H54 (cell line): ENCODE measurements at regions not wholly inside any gene's neighbourhood (a gene's known extent, or its start where the extent isn't known, plus 50 kb on each side); places are given as distances from the start of the nearest gene placed in this dataset.

ENCODE experiments used
- DNase-seq: peaks from one replicate; pipeline ENCODE4 v3.0.0; 2011; ENCODE audit warnings: low spot score, mixed read lengths; ENCODE audit not compliant: insufficient read length
- FAIRE-seq: peaks from 3 replicates; lab custom pipeline; 2011; peaks lifted over from hg19 to GRCh38; lab: Jason Lieb, UNC
- POLR2A ChIP-seq: IDR thresholded peaks from 2 replicates; pipeline ENCODE4 v1.6.1; 2011; ENCODE audit warnings: low read depth, mild to moderate bottlenecking, low read length

DNA sequence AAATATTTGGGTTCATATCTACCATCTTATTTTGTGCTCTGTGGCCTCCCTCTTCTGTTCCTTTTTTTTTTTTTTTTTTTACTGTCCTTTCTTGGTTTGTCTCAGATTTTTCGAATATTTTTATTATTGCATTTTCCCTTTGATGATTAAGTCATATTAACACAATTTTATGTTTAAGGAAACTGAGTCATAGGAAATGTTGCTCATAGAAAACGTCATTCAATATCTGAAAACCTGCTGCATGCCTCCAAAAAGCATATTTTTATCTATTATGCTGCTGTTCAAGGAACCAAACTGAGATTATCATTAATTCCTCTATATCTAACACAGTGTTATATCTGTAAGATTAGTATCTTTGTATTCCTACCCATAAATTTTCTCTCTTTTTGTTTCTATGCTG, 614.3 kb upstream of the SLC8A1 start:
- no peak for FAIRE-seq
- no peak for DNase-seq
- no peak for TF ChIP-seq POLR2A

- DNase-seq (no peak), FAIRE-seq (no peak)
- TF ChIP-seq POLR2A, result no peak
Measured at GRCh38 chr2:41068740-41069139, 616.9 kb upstream of the SLC8A1 start.

GRCh38 chr2:41078341-41078740, 626.5 kb upstream of the SLC8A1 start:
- TF ChIP-seq POLR2A, result no peak
- FAIRE-seq, result no peak
- no peak for DNase-seq

GRCh38 chr2:41079011-41079410, 627.1 kb upstream of the SLC8A1 start:
- no peak for DNase-seq
- no peak for FAIRE-seq
- TF ChIP-seq POLR2A, result no peak

DNA sequence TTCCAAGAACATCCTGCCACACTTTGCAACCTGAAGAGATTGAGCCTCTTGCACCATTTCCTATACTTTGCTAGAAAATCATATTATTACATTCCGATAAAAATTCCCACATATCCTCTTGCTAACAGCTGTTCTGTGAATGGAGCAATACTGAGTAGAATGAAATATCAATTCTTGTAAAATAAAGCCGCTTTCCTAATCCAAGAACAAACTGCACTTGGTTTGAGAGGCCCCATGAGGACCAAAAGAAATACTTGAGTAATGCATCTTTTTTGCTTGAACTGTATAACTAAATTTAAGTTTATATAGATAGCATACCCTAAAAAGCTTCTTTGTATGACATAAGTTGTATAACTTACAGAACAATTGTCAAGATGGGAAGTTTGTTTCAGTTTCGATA, 632.4 kb upstream of the SLC8A1 start:
- no peak for TF ChIP-seq POLR2A
- DNase-seq (no peak), FAIRE-seq (no peak)

GRCh38 chr2:41087946-41088345, 636.1 kb upstream of the SLC8A1 start:
- no peak for FAIRE-seq
- no peak for TF ChIP-seq POLR2A
- DNase-seq, result no peak

- FAIRE-seq (no peak), DNase-seq (no peak)
- TF ChIP-seq POLR2A, result no peak
Measured at GRCh38 chr2:41101281-41101680, 649.4 kb upstream of the SLC8A1 start.

DNA sequence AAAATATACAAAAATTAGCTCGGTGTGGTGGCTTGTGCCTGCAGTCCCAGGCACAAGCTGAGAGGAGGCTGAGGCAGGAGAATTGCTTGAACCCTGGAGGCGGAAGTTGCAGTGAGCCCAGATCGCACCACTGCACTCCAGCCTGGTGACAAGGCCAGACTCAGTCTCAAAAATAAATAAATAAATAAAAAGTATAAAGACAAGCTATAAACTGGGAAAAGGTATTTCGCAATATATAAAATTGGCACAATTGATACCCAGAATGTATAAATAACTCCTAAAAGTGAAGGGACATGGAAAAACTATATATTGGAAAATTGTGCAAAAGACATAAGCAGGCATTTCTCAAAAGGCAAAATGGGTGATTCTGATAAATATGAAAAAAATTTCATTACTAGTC, 657.9 kb upstream of the SLC8A1 start:
- no peak for FAIRE-seq
- TF ChIP-seq POLR2A, result no peak
- no peak for DNase-seq

GRCh38 chr2:41111836-41112627, 660.1 kb upstream of the SLC8A1 start:
- no peak for DNase-seq
- FAIRE-seq, result no peak
- no peak for TF ChIP-seq POLR2A

DNA sequence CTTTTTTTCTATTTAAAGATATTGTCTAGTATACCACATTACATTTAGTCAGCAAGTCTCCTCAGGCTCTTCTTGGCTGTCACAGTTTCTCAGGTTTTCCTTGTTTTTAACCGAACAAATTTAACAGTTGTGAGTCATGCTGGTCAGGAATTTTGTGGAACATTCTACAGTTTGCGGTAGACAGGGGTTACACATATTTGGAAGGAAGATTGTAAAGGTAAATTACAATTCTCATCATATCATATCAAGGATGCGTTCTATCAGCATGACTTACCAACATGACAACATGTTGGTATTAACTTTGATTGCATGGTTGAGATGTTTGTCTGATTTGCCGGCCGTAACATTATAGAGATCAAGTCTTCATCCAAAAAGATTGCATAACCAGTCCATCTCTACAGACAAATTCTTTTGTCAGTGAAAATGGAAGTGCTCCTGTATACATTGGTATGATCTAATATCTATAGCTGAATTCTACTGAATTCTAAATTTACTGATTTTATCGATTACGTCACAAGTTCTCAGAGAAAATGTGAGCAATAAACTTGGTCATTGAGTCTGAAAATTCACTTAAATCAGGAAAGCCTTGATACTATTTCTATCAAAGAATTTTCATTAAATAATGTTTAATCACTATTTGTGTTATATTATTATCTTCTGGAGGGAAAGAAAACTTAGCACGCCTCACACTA, 664.4 kb upstream of the SLC8A1 start:
- no peak for FAIRE-seq
- TF ChIP-seq POLR2A, result no peak

DNA sequence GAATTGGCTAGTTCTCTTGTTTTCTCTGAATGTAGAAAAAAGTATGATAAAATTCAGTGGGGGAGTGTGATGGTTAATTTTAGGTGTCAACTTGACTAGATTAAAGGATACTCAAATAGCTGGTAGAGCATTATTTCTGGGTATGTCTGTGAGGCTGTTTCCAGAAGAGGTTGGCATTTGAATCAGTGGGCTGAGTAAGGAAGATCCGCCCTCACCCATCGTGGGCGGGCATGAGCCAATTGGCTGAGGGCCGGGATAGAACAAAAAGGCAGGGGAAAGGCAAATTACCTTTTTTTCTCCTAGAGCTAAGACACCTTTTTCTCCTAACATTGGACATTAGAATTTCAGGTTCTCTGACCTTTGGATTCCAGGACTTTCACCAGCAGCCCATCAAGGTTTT, 667.6 kb upstream of the SLC8A1 start:
- DNase-seq (no peak), FAIRE-seq (no peak)
- no peak for TF ChIP-seq POLR2A

More for the DNA sequence above, 664.4 kb upstream of the SLC8A1 start:
- DNase-seq, result no peak

- FAIRE-seq (no peak), DNase-seq (no peak)
- TF ChIP-seq POLR2A, result no peak
Measured at GRCh38 chr2:41123341-41123740, 671.5 kb upstream of the SLC8A1 start.

DNA sequence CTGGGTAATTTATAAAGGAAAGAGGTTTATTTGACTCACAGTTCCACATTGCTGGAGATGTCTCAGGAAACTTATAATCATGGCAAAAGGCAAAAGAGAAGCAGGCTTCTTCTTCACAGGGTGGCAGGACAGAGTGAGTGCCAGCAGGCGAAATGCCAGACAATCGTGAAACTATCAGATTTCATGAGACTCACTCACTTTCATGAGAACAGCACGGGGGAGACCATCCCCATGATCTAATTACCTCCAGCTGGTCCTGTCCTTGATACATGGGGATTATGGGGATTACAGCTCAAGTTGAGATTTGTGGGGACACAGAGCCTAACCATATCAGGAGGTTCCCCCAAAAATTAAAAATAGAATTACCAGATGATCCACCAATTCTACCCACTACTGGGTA, 675.5 kb upstream of the SLC8A1 start:
- TF ChIP-seq POLR2A, result no peak
- FAIRE-seq (no peak), DNase-seq (no peak)

DNA sequence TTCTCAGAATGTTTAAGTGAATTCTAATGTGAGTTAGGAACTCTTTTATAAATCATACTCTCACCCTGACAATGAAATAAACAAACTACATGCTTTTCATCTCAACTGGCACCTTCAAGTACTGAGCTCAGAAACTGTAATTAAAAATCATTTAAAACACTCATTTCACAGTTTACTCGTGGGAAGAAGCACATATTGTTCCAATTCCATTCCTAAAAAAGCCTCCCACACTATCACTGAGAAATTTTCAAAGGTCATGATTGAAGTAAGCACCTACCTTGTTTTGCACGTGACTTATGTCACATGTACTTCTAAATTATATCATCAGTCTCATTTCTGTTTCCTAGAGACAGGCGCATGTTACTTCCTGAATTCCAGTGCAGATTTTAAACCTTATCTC, 678.1 kb upstream of the SLC8A1 start:
- FAIRE-seq, result no peak
- no peak for TF ChIP-seq POLR2A
- no peak for DNase-seq

- FAIRE-seq (no peak), DNase-seq (no peak)
- no peak for TF ChIP-seq POLR2A
Measured at GRCh38 chr2:41137031-41137430, 685.1 kb upstream of the SLC8A1 start.
